ENCODE measurements at regions not wholly inside any gene's neighbourhood (a gene's known extent, or its start where the extent isn't known, plus 50 kb on each side); places are given as distances from the start of the nearest gene placed in this dataset.
"Not testable (repeated sequence)": the region's sequence is repeated elsewhere in the genome, so short reads cannot be mapped to it uniquely, and the experiment has no call there.

- not testable (repeated sequence) for H3K27ac Mint-ChIP-seq (ENCODE audit: unreplicated experiment); H3K9me3 Mint-ChIP-seq (ENCODE audit: unreplicated experiment); H3K27me3 Mint-ChIP-seq (ENCODE audit: low read depth, unreplicated experiment); H3K4me3 ChIP-seq (ENCODE audit: insufficient read depth, low read depth, low read length); H3K36me3 Mint-ChIP-seq (ENCODE audit: low read depth, unreplicated experiment); H3K79me2 ChIP-seq (ENCODE audit: insufficient read depth, low read length); H3K36me3 ChIP-seq (ENCODE audit: insufficient read depth, low read length); H3K9ac ChIP-seq (ENCODE audit: low read length); H3K4me1 Mint-ChIP-seq (ENCODE audit: low read depth, unreplicated experiment); H3K4me3 Mint-ChIP-seq (ENCODE audit: unreplicated experiment); H3K27ac ChIP-seq (ENCODE audit: low read depth, low read length); DNase-seq (ENCODE audit: low read depth); H3K4me2 ChIP-seq (ENCODE audit: low read length); H3K27me3 ChIP-seq (ENCODE audit: insufficient read depth, low read length); H3K9me3 ChIP-seq (ENCODE audit: insufficient read depth, low read depth, low read length); FAIRE-seq; H3K4me1 ChIP-seq (ENCODE audit: insufficient read depth, low read length); H4K20me1 ChIP-seq (ENCODE audit: insufficient read depth, low read length); H2AFZ ChIP-seq (ENCODE audit: low read depth, low read length)
Observed at GRCh38 chrX:128000033-128000432, 52.2 kb downstream of the ACTRT1 start.

- no peaks in the 10 kb centered on the region for H4K20me1 ChIP-seq (ENCODE audit: insufficient read depth, low read length)
- Mint-ChIP-seq H3K9me3 (ENCODE audit: unreplicated experiment) (no peaks in the 10 kb centered on the region), H3K27ac (ENCODE audit: unreplicated experiment) (no peak overlapping the region), H3K27me3 (ENCODE audit: low read depth, unreplicated experiment) (no peaks in the 10 kb centered on the region), H3K36me3 (ENCODE audit: low read depth, unreplicated experiment) (no peaks in the 10 kb centered on the region), H3K4me3 (ENCODE audit: unreplicated experiment) (no peak overlapping the region), H3K4me1 (ENCODE audit: low read depth, unreplicated experiment) (no peaks in the 10 kb centered on the region)
- TF ChIP-seq CTCF (IDR thresholded peaks at IDR 0.05; ENCODE audit: insufficient read depth, low read depth, low read length) (no peak), EZH2 (IDR thresholded peaks at IDR 0.05; ENCODE audit: insufficient read depth, low read length) (no peak)
- no peak overlapping the region for H2AFZ ChIP-seq (ENCODE audit: low read depth, low read length)
- H3K79me2 ChIP-seq (ENCODE audit: insufficient read depth, low read length): no peaks in the 10 kb centered on the region
- H3K27me3 ChIP-seq (ENCODE audit: insufficient read depth, low read length): no peaks in the 10 kb centered on the region
- H3K4me2 ChIP-seq (ENCODE audit: low read length): no peak overlapping the region
- H3K9me3 ChIP-seq (ENCODE audit: insufficient read depth, low read depth, low read length): no peaks in the 10 kb centered on the region
- no peak overlapping the region for H3K27ac ChIP-seq (ENCODE audit: low read depth, low read length)
- DNase-seq (ENCODE audit: low read depth) (no peak), FAIRE-seq (no peak)
- no peak overlapping the region for H3K9ac ChIP-seq (ENCODE audit: low read length)
- no peaks in the 10 kb centered on the region for H3K4me1 ChIP-seq (ENCODE audit: insufficient read depth, low read length)
- no peaks in the 10 kb centered on the region for H3K36me3 ChIP-seq (ENCODE audit: insufficient read depth, low read length)
- no peak overlapping the region for H3K4me3 ChIP-seq (ENCODE audit: insufficient read depth, low read depth, low read length)
Observed at GRCh38 chrX:127963696-127964095, 88.5 kb downstream of the ACTRT1 start.

- Histone ChIP-seq H3K27ac (ENCODE audit: low read depth, low read length) (no peak overlapping the region), H3K4me3 (ENCODE audit: insufficient read depth, low read depth, low read length) (no peak overlapping the region), H3K27me3 (ENCODE audit: insufficient read depth, low read length) (no peaks in the 10 kb centered on the region), H3K4me1 (ENCODE audit: insufficient read depth, low read length) (no peaks in the 10 kb centered on the region), H3K4me2 (ENCODE audit: low read length) (no peak overlapping the region), H3K9me3 (ENCODE audit: insufficient read depth, low read depth, low read length) (no peaks in the 10 kb centered on the region), H3K9ac (ENCODE audit: low read length) (no peak overlapping the region), H4K20me1 (ENCODE audit: insufficient read depth, low read length) (no peaks in the 10 kb centered on the region), H3K36me3 (ENCODE audit: insufficient read depth, low read length) (no peaks in the 10 kb centered on the region), H2AFZ (ENCODE audit: low read depth, low read length) (no peak overlapping the region), H3K79me2 (ENCODE audit: insufficient read depth, low read length) (no peaks in the 10 kb centered on the region)
- DNase-seq (ENCODE audit: low read depth) (no peak), FAIRE-seq (no peak)
- TF ChIP-seq CTCF (IDR thresholded peaks at IDR 0.05; ENCODE audit: insufficient read depth, low read depth, low read length) (no peak), EZH2 (IDR thresholded peaks at IDR 0.05; ENCODE audit: insufficient read depth, low read length) (no peak)
- Mint-ChIP-seq H3K27ac (ENCODE audit: unreplicated experiment) (no peak overlapping the region), H3K4me1 (ENCODE audit: low read depth, unreplicated experiment) (no peaks in the 10 kb centered on the region), H3K27me3 (ENCODE audit: low read depth, unreplicated experiment) (no peaks in the 10 kb centered on the region), H3K36me3 (ENCODE audit: low read depth, unreplicated experiment) (no peaks in the 10 kb centered on the region), H3K4me3 (ENCODE audit: unreplicated experiment) (no peak overlapping the region), H3K9me3 (ENCODE audit: unreplicated experiment) (no peaks in the 10 kb centered on the region)
Observed at GRCh38 chrX:127947450-127947849, 104.8 kb downstream of the ACTRT1 start.

Data from astrocyte (in vitro differentiated cells and primary cell).